ENCODE measurements at regions not wholly inside any gene's neighbourhood (a gene's known extent, or its start where the extent isn't known, plus 50 kb on each side); places are given as distances from the start of the nearest gene placed in this dataset.

- TF ChIP-seq CTCF (conservative IDR thresholded peaks at IDR 0.05) = no peak
- TF ChIP-seq ZFX (IDR thresholded peaks at IDR 0.05) = no peak
Observed at GRCh38 chr9:30178610-30179009, 2205.8 kb upstream of the ACO1 start.

Measured in C4-2B (cell line).